OCI-LY3 (cell line): ENCODE measurements at regions not wholly inside any gene's neighbourhood (a gene's known extent, or its start where the extent isn't known, plus 50 kb on each side); places are given as distances from the start of the nearest gene placed in this dataset.

Experiments used
- H2AFZ ChIP-seq: fragments of 200-600, 300-600 bp; shearing (Covaris generic); 2 replicates; pipeline ENCODE4 v1.6.0; 2014; ENCODE audit warnings: antibody characterized with exemption, low read depth, low read length
- H3K27ac ChIP-seq: fragments of 200-600, 300-600 bp; sonication (generic); 2 replicates; pipeline ENCODE4 v1.5.1; 2014; ENCODE audit warnings: mild to moderate bottlenecking, low read length, moderate library complexity, mixed read lengths
- H3K27me3 ChIP-seq: fragments of 200-600, 300-600 bp; sonication (generic); 2 replicates; pipeline ENCODE4 v1.6.1; 2014; ENCODE audit warnings: low read depth, low read length, mixed read lengths
- H3K36me3 ChIP-seq: fragments of 200-600, 300-600 bp; sonication (generic); replicated peaks from 2 replicates; pipeline ENCODE3; 2014; ENCODE audit warnings: low read depth, low read length, mixed read lengths
- H3K4me1 ChIP-seq: fragments of 300-600, 200-600 bp; sonication (generic); 2 replicates; pipeline ENCODE4 v1.6.1; 2014; ENCODE audit warnings: low read length, mixed read lengths
- H3K4me2 ChIP-seq: fragments of 200-600, 300-600 bp; sonication (generic); 2 replicates; pipeline ENCODE4 v1.6.1; 2014; ENCODE audit warnings: low read length, mixed read lengths
- H3K4me3 ChIP-seq: fragments of 300-600, 200-600 bp; sonication (generic); 2 replicates; pipeline ENCODE4 v1.5.1; 2014; ENCODE audit warnings: antibody characterized with exemption, mild to moderate bottlenecking, low read length, moderate library complexity
- H3K79me2 ChIP-seq: fragments of 300-600, 200-600 bp; shearing (Covaris generic); 2 replicates; pipeline ENCODE4 v1.6.1; 2014; ENCODE audit warnings: mild to moderate bottlenecking, low read length, mixed read lengths
- H3K9ac ChIP-seq: fragments of 300-600, 200-600 bp; shearing (Covaris generic); 2 replicates; pipeline ENCODE4 v1.6.0; 2014; ENCODE audit warnings: mild to moderate bottlenecking, low read length, moderate library complexity
- H3K9me3 ChIP-seq: fragments of 200-600, 300-600 bp; shearing (Covaris generic); 2 replicates; pipeline ENCODE4 v1.6.1; 2014; ENCODE audit warnings: low read length, mixed read lengths; ENCODE audit not compliant: insufficient read depth
- H4K20me1 ChIP-seq: fragments of 200-600, 300-600 bp; sonication (generic); 2 replicates; pipeline ENCODE4 v1.6.1; 2016; ENCODE audit warnings: low read length, mixed read lengths; ENCODE audit not compliant: insufficient read depth
- CTCF ChIP-seq: fragments of 200-600, 300-600 bp; sonication (generic); IDR thresholded peaks from 2 replicates; pipeline ENCODE4 v1.5.1; 2014; ENCODE audit warnings: antibody characterized with exemption, low read length, low read depth
- EZH2phosphoT487 ChIP-seq: fragments of 200-600 bp; shearing (Covaris generic); IDR thresholded peaks from 2 replicates; pipeline ENCODE4 v1.6.1; 2018; ENCODE audit warnings: antibody characterized with exemption, mixed run types, low read depth

DNA sequence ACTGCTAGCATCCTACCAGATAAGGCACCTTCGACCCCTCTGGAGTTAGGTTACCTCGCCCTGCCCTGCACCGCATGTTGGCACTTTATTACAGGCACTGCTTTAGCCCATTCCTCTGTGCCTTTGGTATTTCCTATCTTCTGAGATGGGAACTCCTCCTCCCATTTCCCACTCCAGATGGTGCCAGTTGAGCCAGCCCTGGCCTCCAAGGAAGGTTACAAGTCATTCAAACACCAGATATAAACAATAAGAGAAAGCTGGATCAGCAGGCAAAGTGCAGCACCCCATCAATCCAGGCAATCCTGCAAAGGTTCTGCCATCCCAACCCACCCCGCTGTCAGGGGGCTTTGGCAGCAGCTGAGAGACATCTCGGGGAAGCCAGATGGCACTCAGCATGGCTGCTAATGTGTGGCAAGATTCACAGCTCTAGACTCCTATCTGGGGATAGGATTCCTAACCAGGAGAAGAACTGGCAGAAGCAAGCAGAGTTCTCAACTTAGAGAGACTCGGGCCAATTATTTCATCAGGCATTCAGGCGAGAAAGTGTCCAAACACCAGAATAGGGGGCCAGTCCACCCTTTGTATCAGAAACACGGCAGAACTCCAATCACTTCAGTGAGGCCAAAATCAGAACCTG is 113.0 kb downstream of the COPRS start:
- Histone ChIP-seq H3K9me3 (no peaks in the 10 kb centered on the region), H3K4me1 (no peaks in the 10 kb centered on the region), H3K4me3 (no peak overlapping the region), H3K27ac (no peak overlapping the region), H3K79me2 (no peaks in the 10 kb centered on the region), H4K20me1 (no peaks in the 10 kb centered on the region), H2AFZ (no peak overlapping the region), H3K36me3 (no peaks in the 10 kb centered on the region), H3K27me3 (peaks cover 17% of the 10 kb centered on the region), H3K9ac (no peak overlapping the region), H3K4me2 (no peak overlapping the region)
- no peak for TF ChIP-seq EZH2phosphoT487
- no peak for TF ChIP-seq CTCF

DNA sequence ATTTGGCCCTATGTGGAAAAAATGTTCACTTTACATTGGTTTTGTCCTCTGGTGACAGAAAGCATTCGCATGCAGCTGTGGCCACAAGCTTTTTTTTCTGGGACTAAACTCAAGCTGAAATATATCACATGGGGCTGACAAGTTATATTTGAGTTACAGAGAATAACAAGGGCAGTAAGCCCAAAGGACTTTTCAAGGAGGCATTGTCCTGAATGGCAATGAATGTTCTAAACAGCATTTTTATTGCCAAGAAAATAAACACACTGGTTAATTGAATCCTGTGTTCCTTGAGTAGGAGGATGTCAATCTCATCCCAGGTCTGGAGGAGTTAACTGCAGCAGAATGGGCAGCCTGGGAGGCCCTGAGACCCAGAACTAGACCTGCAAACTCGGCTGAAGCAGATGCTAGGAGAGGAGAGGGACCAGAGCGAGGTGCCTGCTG is 114.5 kb downstream of the COPRS start:
- H3K27me3 ChIP-seq: peaks cover 17% of the 10 kb centered on the region
- H3K4me1 ChIP-seq: no peaks in the 10 kb centered on the region
- H3K36me3 ChIP-seq: no peaks in the 10 kb centered on the region
- H3K79me2 ChIP-seq: no peaks in the 10 kb centered on the region
- no peaks in the 10 kb centered on the region for H3K9me3 ChIP-seq
- H4K20me1 ChIP-seq: no peaks in the 10 kb centered on the region
- no peak overlapping the region for H3K9ac ChIP-seq
- TF ChIP-seq EZH2phosphoT487 (no peak), CTCF (no peak)
- H2AFZ ChIP-seq: no peak overlapping the region
- no peak overlapping the region for H3K27ac ChIP-seq
- H3K4me3 ChIP-seq: no peak overlapping the region
- H3K4me2 ChIP-seq: no peak overlapping the region

- Histone ChIP-seq H3K79me2 (no peaks in the 10 kb centered on the region), H3K4me2 (no peak overlapping the region), H3K27me3 (peaks cover 17% of the 10 kb centered on the region), H3K9ac (no peak overlapping the region), H3K4me3 (no peak overlapping the region), H3K36me3 (no peaks in the 10 kb centered on the region), H3K4me1 (no peaks in the 10 kb centered on the region), H4K20me1 (no peaks in the 10 kb centered on the region), H3K9me3 (no peaks in the 10 kb centered on the region), H2AFZ (no peak overlapping the region), H3K27ac (no peak overlapping the region)
- TF ChIP-seq CTCF: no peak
- TF ChIP-seq EZH2phosphoT487: no peak
Observed at GRCh38 chr17:31743797-31744196, 115.2 kb downstream of the COPRS start.

- Histone ChIP-seq H3K4me3 (no peak overlapping the region), H3K4me1 (no peaks in the 10 kb centered on the region), H2AFZ (no peak overlapping the region)
Observed at GRCh38 chr17:31741371-31741770, 117.7 kb downstream of the COPRS start.

More at GRCh38 chr17:31741371-31741770, 117.7 kb downstream of the COPRS start:
- no peak overlapping the region for H3K9ac ChIP-seq
- no peaks in the 10 kb centered on the region for H3K36me3 ChIP-seq
- H3K79me2 ChIP-seq: no peaks in the 10 kb centered on the region
- TF ChIP-seq EZH2phosphoT487 (no peak), CTCF (no peak)
- no peaks in the 10 kb centered on the region for H3K9me3 ChIP-seq
- no peak overlapping the region for H3K27ac ChIP-seq
- H4K20me1 ChIP-seq: no peaks in the 10 kb centered on the region
- no peak overlapping the region for H3K4me2 ChIP-seq
- peaks cover 17% of the 10 kb centered on the region for H3K27me3 ChIP-seq
